NB4 (cell line): ENCODE measurements at regions not wholly inside any gene's neighbourhood (a gene's known extent, or its start where the extent isn't known, plus 50 kb on each side); places are given as distances from the start of the nearest gene placed in this dataset.

Experiments
- MYC ChIP-seq: IDR thresholded peaks from 2 replicates; pipeline ENCODE4 v1.6.1; 2011; ENCODE audit warnings: low read depth, low read length
- POLR2A ChIP-seq: IDR thresholded peaks from 2 replicates; pipeline ENCODE4 v1.6.1; 2011; ENCODE audit warnings: mild to moderate bottlenecking; ENCODE audit not compliant: insufficient read length; ENCODE audit errors: extremely low read depth
- TF ChIP-seq, protein P1 (sequence below): IDR thresholded peaks from one replicate; pipeline ENCODE4 v1.5.1; 2012; ENCODE audit warnings: low read depth, low read length
- TF ChIP-seq, protein P2 (sequence below): IDR thresholded peaks from 2 replicates; pipeline ENCODE4 v1.6.1; 2011; ENCODE audit warnings: low read depth, low read length

DNA sequence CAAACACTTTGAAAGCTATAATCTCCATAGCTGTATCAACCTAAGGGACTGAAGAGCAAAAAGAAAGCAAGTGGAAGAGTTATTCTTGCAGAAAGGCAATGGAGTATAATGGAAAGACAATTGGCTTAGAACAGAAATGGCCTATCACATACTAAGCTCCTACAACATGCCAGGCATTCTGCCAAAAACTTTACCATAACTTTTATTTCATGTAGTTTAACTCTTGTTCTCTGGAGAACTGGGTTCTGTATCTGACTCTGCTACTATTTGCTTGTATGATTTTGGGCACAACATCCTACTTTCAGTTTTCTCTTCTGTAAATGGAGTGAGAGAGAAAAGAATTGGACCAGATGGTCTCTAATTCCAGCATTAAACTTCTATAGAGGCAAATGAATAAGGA, 449.1 kb downstream of the GPATCH2 start:
- TF ChIP-seq, protein P1, sequence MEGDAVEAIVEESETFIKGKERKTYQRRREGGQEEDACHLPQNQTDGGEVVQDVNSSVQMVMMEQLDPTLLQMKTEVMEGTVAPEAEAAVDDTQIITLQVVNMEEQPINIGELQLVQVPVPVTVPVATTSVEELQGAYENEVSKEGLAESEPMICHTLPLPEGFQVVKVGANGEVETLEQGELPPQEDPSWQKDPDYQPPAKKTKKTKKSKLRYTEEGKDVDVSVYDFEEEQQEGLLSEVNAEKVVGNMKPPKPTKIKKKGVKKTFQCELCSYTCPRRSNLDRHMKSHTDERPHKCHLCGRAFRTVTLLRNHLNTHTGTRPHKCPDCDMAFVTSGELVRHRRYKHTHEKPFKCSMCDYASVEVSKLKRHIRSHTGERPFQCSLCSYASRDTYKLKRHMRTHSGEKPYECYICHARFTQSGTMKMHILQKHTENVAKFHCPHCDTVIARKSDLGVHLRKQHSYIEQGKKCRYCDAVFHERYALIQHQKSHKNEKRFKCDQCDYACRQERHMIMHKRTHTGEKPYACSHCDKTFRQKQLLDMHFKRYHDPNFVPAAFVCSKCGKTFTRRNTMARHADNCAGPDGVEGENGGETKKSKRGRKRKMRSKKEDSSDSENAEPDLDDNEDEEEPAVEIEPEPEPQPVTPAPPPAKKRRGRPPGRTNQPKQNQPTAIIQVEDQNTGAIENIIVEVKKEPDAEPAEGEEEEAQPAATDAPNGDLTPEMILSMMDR = no peak
- TF ChIP-seq POLR2A = no peak
- TF ChIP-seq, protein P2, sequence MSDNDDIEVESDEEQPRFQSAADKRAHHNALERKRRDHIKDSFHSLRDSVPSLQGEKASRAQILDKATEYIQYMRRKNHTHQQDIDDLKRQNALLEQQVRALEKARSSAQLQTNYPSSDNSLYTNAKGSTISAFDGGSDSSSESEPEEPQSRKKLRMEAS = no peak
- TF ChIP-seq MYC = no peak
